OCI-LY3 (cell line): ENCODE measurements at regions not wholly inside any gene's neighbourhood (a gene's known extent, or its start where the extent isn't known, plus 50 kb on each side); places are given as distances from the start of the nearest gene placed in this dataset.
"Not testable (repeated sequence)": the region's sequence is repeated elsewhere in the genome, so short reads cannot be mapped to it uniquely, and the experiment has no call there.

ENCODE experiments used
- H2AFZ ChIP-seq: fragments of 200-600, 300-600 bp; shearing (Covaris generic); 2 replicates; pipeline ENCODE4 v1.6.0; 2014; ENCODE audit warnings: antibody characterized with exemption, low read depth, low read length
- H3K27ac ChIP-seq: fragments of 200-600, 300-600 bp; sonication (generic); 2 replicates; pipeline ENCODE4 v1.5.1; 2014; ENCODE audit warnings: mild to moderate bottlenecking, low read length, moderate library complexity, mixed read lengths
- H3K27me3 ChIP-seq: fragments of 200-600, 300-600 bp; sonication (generic); 2 replicates; pipeline ENCODE4 v1.6.1; 2014; ENCODE audit warnings: low read depth, low read length, mixed read lengths
- H3K36me3 ChIP-seq: fragments of 200-600, 300-600 bp; sonication (generic); replicated peaks from 2 replicates; pipeline ENCODE3; 2014; ENCODE audit warnings: low read depth, low read length, mixed read lengths
- H3K4me1 ChIP-seq: fragments of 300-600, 200-600 bp; sonication (generic); 2 replicates; pipeline ENCODE4 v1.6.1; 2014; ENCODE audit warnings: low read length, mixed read lengths
- H3K4me2 ChIP-seq: fragments of 200-600, 300-600 bp; sonication (generic); 2 replicates; pipeline ENCODE4 v1.6.1; 2014; ENCODE audit warnings: low read length, mixed read lengths
- H3K4me3 ChIP-seq: fragments of 300-600, 200-600 bp; sonication (generic); 2 replicates; pipeline ENCODE4 v1.5.1; 2014; ENCODE audit warnings: antibody characterized with exemption, mild to moderate bottlenecking, low read length, moderate library complexity
- H3K79me2 ChIP-seq: fragments of 300-600, 200-600 bp; shearing (Covaris generic); 2 replicates; pipeline ENCODE4 v1.6.1; 2014; ENCODE audit warnings: mild to moderate bottlenecking, low read length, mixed read lengths
- H3K9ac ChIP-seq: fragments of 300-600, 200-600 bp; shearing (Covaris generic); 2 replicates; pipeline ENCODE4 v1.6.0; 2014; ENCODE audit warnings: mild to moderate bottlenecking, low read length, moderate library complexity
- H3K9me3 ChIP-seq: fragments of 200-600, 300-600 bp; shearing (Covaris generic); 2 replicates; pipeline ENCODE4 v1.6.1; 2014; ENCODE audit warnings: low read length, mixed read lengths; ENCODE audit not compliant: insufficient read depth
- H4K20me1 ChIP-seq: fragments of 200-600, 300-600 bp; sonication (generic); 2 replicates; pipeline ENCODE4 v1.6.1; 2016; ENCODE audit warnings: low read length, mixed read lengths; ENCODE audit not compliant: insufficient read depth
- CTCF ChIP-seq: fragments of 200-600, 300-600 bp; sonication (generic); IDR thresholded peaks from 2 replicates; pipeline ENCODE4 v1.5.1; 2014; ENCODE audit warnings: antibody characterized with exemption, low read length, low read depth
- EZH2phosphoT487 ChIP-seq: fragments of 200-600 bp; shearing (Covaris generic); IDR thresholded peaks from 2 replicates; pipeline ENCODE4 v1.6.1; 2018; ENCODE audit warnings: antibody characterized with exemption, mixed run types, low read depth

DNA sequence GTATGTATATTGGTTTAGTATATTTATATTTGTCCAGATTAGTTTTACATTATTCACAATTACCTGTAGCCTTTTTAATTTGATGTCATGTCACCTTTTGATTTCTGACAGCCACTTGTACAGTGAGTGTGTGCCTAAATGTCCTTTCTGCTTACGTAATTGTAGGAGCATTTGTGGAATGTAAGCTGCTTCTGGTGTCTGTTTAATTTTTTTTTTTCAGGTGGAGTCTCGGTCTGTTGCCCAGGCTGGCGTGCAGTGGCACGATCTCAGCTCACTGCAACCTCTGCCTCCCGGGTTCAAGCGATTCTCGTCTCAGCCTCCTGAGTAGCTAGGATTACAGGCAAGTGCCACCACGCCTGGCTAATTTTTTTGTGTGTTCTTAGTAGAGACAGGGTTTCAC, 91.2 kb upstream of the XAGE2 start:
- Histone ChIP-seq H3K9ac (no peak overlapping the region), H4K20me1 (no peaks in the 10 kb centered on the region), H3K79me2 (no peaks in the 10 kb centered on the region), H3K36me3 (no peaks in the 10 kb centered on the region), H3K4me3 (no peak overlapping the region), H3K4me2 (no peak overlapping the region), H2AFZ (no peak overlapping the region), H3K27ac (no peak overlapping the region), H3K9me3 (0 out of 2 replicates have a peak, but pooled peaks cover 4% of the 10 kb centered on the region), H3K27me3 (no peaks in the 10 kb centered on the region), H3K4me1 (no peaks in the 10 kb centered on the region)
- TF ChIP-seq CTCF (no peak), EZH2phosphoT487 (no peak)

- Histone ChIP-seq H3K4me2 (no peak overlapping the region), H3K27ac (no peak overlapping the region), H4K20me1 (no peaks in the 10 kb centered on the region), H3K36me3 (no peaks in the 10 kb centered on the region), H2AFZ (no peak overlapping the region), H3K4me1 (no peaks in the 10 kb centered on the region), H3K4me3 (no peak overlapping the region), H3K9me3 (0 out of 2 replicates have a peak, but pooled peaks cover 4% of the 10 kb centered on the region), H3K79me2 (no peaks in the 10 kb centered on the region), H3K9ac (no peak overlapping the region), H3K27me3 (no peaks in the 10 kb centered on the region)
- no peak for TF ChIP-seq EZH2phosphoT487
- no peak for TF ChIP-seq CTCF
These were observed 88.0 kb upstream of the XAGE2 start for GRCh38 chrX:52280812-52281211.

DNA sequence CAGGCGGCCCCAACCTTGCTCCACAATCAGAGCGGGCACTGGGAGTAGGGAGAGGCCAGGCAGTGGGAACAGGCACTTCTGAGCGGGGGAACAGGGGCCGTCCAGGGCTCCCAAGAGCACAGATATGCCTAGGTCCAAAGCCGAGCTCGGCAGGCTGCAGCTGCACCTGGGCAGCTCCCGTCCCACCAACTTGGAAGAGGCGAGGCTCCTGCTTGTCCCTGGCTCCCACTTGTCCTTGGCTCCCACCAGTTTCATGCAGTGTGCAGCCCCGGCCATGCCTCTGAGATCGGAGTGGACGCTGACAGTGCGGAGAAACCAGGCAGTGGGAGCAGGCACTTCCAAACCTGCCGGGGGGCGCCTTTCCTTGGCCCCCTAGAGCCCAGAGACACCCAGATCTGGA, 84.0 kb upstream of the XAGE2 start:
- H3K36me3 ChIP-seq: no peaks in the 10 kb centered on the region
- no peaks in the 10 kb centered on the region for H3K27me3 ChIP-seq
- H3K9ac ChIP-seq: no peak overlapping the region
- H3K9me3 ChIP-seq: 0 out of 2 replicates have a peak, but pooled peaks cover 4% of the 10 kb centered on the region
- no peaks in the 10 kb centered on the region for H4K20me1 ChIP-seq
- no peak overlapping the region for H3K27ac ChIP-seq
- no peak overlapping the region for H2AFZ ChIP-seq
- H3K4me2 ChIP-seq: no peak overlapping the region
- no peaks in the 10 kb centered on the region for H3K79me2 ChIP-seq
- TF ChIP-seq CTCF: no peak
- no peak for TF ChIP-seq EZH2phosphoT487
- no peaks in the 10 kb centered on the region for H3K4me1 ChIP-seq
- no peak overlapping the region for H3K4me3 ChIP-seq

GRCh38 chrX:52298968-52299367, 69.9 kb upstream of the XAGE2 start:
- not testable (repeated sequence) for H3K9me3 ChIP-seq, H3K4me1 ChIP-seq, H2AFZ ChIP-seq, H3K36me3 ChIP-seq, H3K27me3 ChIP-seq, H3K79me2 ChIP-seq, H3K27ac ChIP-seq, H3K9ac ChIP-seq, H4K20me1 ChIP-seq, H3K4me3 ChIP-seq, H3K4me2 ChIP-seq

DNA sequence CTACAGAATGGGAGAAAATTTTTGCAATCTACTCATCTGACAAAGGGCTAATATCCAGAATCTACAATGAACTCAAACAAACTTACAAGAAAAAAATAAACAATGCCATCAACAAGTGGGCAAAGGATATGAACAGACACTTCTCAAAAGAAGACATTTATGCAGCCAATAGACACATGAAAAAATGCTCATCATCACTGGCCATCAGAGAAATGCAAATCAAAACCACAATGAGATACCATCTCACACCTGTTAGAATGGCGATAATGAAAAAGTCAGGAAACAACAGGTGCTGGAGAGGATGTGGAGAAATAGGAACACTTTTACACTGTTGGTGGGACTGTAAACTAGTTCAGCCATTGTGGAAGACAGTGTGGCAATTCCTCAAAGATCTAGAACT, 60.3 kb upstream of the XAGE2 start:
- not testable (repeated sequence) for H3K9me3 ChIP-seq, H4K20me1 ChIP-seq, H3K79me2 ChIP-seq, H3K9ac ChIP-seq, H3K27ac ChIP-seq, H3K4me2 ChIP-seq, H3K36me3 ChIP-seq, H3K27me3 ChIP-seq, H3K4me3 ChIP-seq, H2AFZ ChIP-seq, H3K4me1 ChIP-seq
